OCI-LY1 (cell line): ENCODE measurements at regions not wholly inside any gene's neighbourhood (a gene's known extent, or its start where the extent isn't known, plus 50 kb on each side); places are given as distances from the start of the nearest gene placed in this dataset.

Experiments
- H2AFZ ChIP-seq: fragments of 200-600 bp; sonication (generic), shearing (Covaris generic); 2 replicates; pipeline ENCODE4 v1.6.0; 2014; ENCODE audit warnings: antibody characterized with exemption, mild to moderate bottlenecking, low read length
- H3F3A ChIP-seq: fragments of 200-600 bp; sonication (generic), shearing (Covaris generic); 2 replicates; pipeline ENCODE4 v1.6.0; 2014; ENCODE audit warnings: mild to moderate bottlenecking, antibody characterized with exemption, low read length, moderate library complexity; ENCODE audit not compliant: insufficient read depth
- H3K27ac ChIP-seq: fragments of 200-600 bp; sonication (generic); 2 replicates; pipeline ENCODE4 v1.5.1; 2014; ENCODE audit warnings: low read length, mixed run types, mild to moderate bottlenecking, low read depth; ENCODE audit not compliant: poor library complexity, severe bottlenecking
- H3K27me3 ChIP-seq: fragments of 200-600 bp; sonication (generic); 2 replicates; pipeline ENCODE4 v1.6.0; 2014; ENCODE audit warnings: antibody characterized with exemption, mild to moderate bottlenecking, low read length, moderate library complexity; ENCODE audit not compliant: insufficient read depth
- H3K36me3 ChIP-seq: fragments of 200-600 bp; sonication (generic); 2 replicates; pipeline ENCODE4 v1.6.1; 2014; ENCODE audit warnings: mild to moderate bottlenecking, antibody characterized with exemption, low read length, moderate library complexity, mixed read lengths; ENCODE audit not compliant: insufficient read depth
- H3K4me1 ChIP-seq: fragments of 200-600 bp; sonication (generic); 2 replicates; pipeline ENCODE4 v1.5.1; 2014; ENCODE audit warnings: mild to moderate bottlenecking, low read length, moderate library complexity; ENCODE audit not compliant: insufficient read depth, severe bottlenecking
- H3K4me2 ChIP-seq: fragments of 200-600 bp; sonication (generic), shearing (Covaris generic); 2 replicates; pipeline ENCODE4 v1.6.1; 2014; ENCODE audit warnings: low read length
- H3K4me3 ChIP-seq: fragments of 200-600 bp; sonication (generic); 2 replicates; pipeline ENCODE4 v1.5.1; 2014; ENCODE audit warnings: low read length, low read depth, mild to moderate bottlenecking, mixed read lengths; ENCODE audit not compliant: poor library complexity, severe bottlenecking
- H3K79me2 ChIP-seq: fragments of 200-600 bp; shearing (Covaris generic); 2 replicates; pipeline ENCODE4 v1.6.1; 2016; ENCODE audit warnings: mixed run types, low read length, mixed read lengths; ENCODE audit not compliant: insufficient read depth
- H3K9ac ChIP-seq: fragments of 200-600 bp; sonication (generic), shearing (Covaris generic); 2 replicates; pipeline ENCODE4 v1.6.1; 2014; ENCODE audit warnings: mild to moderate bottlenecking, low read length, mixed read lengths
- H3K9me2 ChIP-seq: fragments of 200-600 bp; sonication (generic), shearing (Covaris generic); 2 replicates; pipeline ENCODE4 v1.6.1; 2014; ENCODE audit warnings: low read depth, mild to moderate bottlenecking, low read length, mixed read lengths
- H3K9me3 ChIP-seq: fragments of 200-600 bp; shearing (Covaris generic); 2 replicates; pipeline ENCODE4 v1.6.1; 2014; ENCODE audit warnings: low read length, mixed read lengths
- H4K20me1 ChIP-seq: fragments of 200-600 bp; sonication (generic), shearing (Covaris generic); 2 replicates; pipeline ENCODE4 v1.6.0; 2016; ENCODE audit warnings: mild to moderate bottlenecking, low read length; ENCODE audit not compliant: insufficient read depth
- EZH2 ChIP-seq: fragments of 200-600 bp; sonication (generic), shearing (Covaris generic); IDR thresholded peaks from 2 replicates; pipeline ENCODE4 v1.8.0; 2017; ENCODE audit warnings: borderline replicate concordance, mixed run types, mild to moderate bottlenecking, antibody characterized with exemption, low read length, moderate library complexity, mixed read lengths
- TF ChIP-seq, protein P1 (sequence below): fragments of 200-600 bp; sonication (generic), shearing (Covaris generic); IDR thresholded peaks from 2 replicates; pipeline ENCODE4 v1.5.1; 2017; ENCODE audit warnings: mild to moderate bottlenecking, antibody characterized with exemption, low read length, moderate library complexity, mixed read lengths

GRCh38 chr9:82791692-82792091, 271.2 kb downstream of the RASEF start:
- no peak overlapping the region for H2AFZ ChIP-seq
- no peaks in the 10 kb centered on the region for H3K9me2 ChIP-seq
- no peaks in the 10 kb centered on the region for H3K9me3 ChIP-seq
- no peaks in the 10 kb centered on the region for H3K79me2 ChIP-seq
- TF ChIP-seq, protein P1, sequence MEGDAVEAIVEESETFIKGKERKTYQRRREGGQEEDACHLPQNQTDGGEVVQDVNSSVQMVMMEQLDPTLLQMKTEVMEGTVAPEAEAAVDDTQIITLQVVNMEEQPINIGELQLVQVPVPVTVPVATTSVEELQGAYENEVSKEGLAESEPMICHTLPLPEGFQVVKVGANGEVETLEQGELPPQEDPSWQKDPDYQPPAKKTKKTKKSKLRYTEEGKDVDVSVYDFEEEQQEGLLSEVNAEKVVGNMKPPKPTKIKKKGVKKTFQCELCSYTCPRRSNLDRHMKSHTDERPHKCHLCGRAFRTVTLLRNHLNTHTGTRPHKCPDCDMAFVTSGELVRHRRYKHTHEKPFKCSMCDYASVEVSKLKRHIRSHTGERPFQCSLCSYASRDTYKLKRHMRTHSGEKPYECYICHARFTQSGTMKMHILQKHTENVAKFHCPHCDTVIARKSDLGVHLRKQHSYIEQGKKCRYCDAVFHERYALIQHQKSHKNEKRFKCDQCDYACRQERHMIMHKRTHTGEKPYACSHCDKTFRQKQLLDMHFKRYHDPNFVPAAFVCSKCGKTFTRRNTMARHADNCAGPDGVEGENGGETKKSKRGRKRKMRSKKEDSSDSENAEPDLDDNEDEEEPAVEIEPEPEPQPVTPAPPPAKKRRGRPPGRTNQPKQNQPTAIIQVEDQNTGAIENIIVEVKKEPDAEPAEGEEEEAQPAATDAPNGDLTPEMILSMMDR = no peak
- TF ChIP-seq EZH2 = no peak
- no peak overlapping the region for H3K27ac ChIP-seq
- no peak overlapping the region for H3K4me3 ChIP-seq
- H3K36me3 ChIP-seq = no peaks in the 10 kb centered on the region
- H4K20me1 ChIP-seq = no peaks in the 10 kb centered on the region
- no peaks in the 10 kb centered on the region for H3K4me1 ChIP-seq
- H3F3A ChIP-seq = no peaks in the 10 kb centered on the region
- H3K27me3 ChIP-seq = no peaks in the 10 kb centered on the region
- H3K9ac ChIP-seq = no peak overlapping the region
- H3K4me2 ChIP-seq = no peak overlapping the region

DNA sequence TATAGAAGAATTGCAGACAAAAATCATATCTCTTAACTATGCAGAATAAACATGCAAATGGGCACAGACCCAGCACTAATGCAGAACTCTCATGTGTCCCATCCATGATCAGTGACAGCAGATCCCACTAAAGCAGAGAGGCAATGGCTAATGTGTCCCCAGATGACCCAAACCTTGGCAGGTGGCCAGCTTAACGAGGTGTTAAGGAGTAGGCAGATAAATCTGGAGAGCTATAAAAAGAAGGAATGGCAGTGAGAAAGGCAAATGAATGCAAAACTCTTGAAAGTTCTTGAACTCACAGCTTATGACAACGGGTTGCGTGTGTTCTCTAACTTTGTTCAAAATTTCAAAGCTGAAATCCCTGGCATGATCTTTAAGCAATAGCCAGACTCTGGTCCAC, 265.4 kb downstream of the RASEF start:
- Histone ChIP-seq H3K9me2 (no peaks in the 10 kb centered on the region), H4K20me1 (no peaks in the 10 kb centered on the region), H3F3A (no peaks in the 10 kb centered on the region), H3K4me3 (no peak overlapping the region), H3K27ac (no peak overlapping the region), H3K27me3 (no peaks in the 10 kb centered on the region), H3K4me2 (no peak overlapping the region), H3K9ac (no peak overlapping the region), H3K79me2 (no peaks in the 10 kb centered on the region), H3K4me1 (no peaks in the 10 kb centered on the region), H3K9me3 (no peaks in the 10 kb centered on the region), H2AFZ (no peak overlapping the region), H3K36me3 (no peaks in the 10 kb centered on the region)
- TF ChIP-seq, protein P1 = no peak
- TF ChIP-seq EZH2 = no peak

DNA sequence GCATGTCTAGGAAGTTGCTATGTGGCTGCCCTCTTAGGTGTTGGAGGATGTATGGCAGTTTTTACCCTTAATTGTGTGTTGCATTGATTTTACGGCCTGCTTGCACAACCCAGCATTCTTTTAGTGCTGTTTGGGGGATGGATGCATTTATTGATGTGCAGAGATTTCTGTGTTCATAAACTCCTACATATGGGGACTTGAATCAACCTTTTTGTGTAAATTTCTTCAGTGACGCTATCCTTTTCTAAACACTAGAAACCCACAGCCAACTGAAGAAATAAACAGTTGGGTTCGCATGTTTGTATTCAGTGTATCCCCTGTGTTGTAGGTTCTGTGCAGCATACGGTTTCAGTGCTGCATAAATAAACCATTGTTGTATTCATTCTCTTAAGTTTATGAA, 263.7 kb downstream of the RASEF start:
- H2AFZ ChIP-seq = no peak overlapping the region
- no peak for TF ChIP-seq EZH2
- TF ChIP-seq, protein P1 = no peak
- no peaks in the 10 kb centered on the region for H4K20me1 ChIP-seq
- no peak overlapping the region for H3K9ac ChIP-seq
- H3K4me2 ChIP-seq = no peak overlapping the region
- H3K9me3 ChIP-seq = no peaks in the 10 kb centered on the region
- H3K36me3 ChIP-seq = no peaks in the 10 kb centered on the region
- H3K27me3 ChIP-seq = no peaks in the 10 kb centered on the region
- no peak overlapping the region for H3K4me3 ChIP-seq
- H3K79me2 ChIP-seq = no peaks in the 10 kb centered on the region
- no peaks in the 10 kb centered on the region for H3K4me1 ChIP-seq
- H3K27ac ChIP-seq = no peak overlapping the region
- no peaks in the 10 kb centered on the region for H3F3A ChIP-seq
- no peaks in the 10 kb centered on the region for H3K9me2 ChIP-seq
